ENCODE measurements at regions not wholly inside any gene's neighbourhood (a gene's known extent, or its start where the extent isn't known, plus 50 kb on each side); places are given as distances from the start of the nearest gene placed in this dataset.

DNA sequence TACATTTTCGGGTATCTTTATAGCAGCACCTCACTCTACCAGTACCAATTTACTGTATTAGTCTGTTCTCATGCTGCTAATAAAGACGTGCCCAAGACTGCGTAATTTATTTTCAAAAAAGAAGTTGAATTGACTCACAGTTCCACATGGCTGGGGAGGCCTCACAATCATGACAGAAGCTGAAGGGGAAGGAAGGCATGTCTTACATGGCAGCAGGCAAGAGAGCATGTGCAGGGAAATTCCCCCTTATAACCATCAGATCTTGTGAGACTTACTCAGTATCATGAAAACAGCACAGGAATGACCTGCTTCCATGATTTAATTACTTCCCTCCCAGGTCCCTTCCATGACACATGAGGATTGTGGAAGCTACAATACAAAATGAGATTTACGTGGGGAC lies 602.6 kb upstream of the DAB2 start:
- no peak for DNase-seq

DNA sequence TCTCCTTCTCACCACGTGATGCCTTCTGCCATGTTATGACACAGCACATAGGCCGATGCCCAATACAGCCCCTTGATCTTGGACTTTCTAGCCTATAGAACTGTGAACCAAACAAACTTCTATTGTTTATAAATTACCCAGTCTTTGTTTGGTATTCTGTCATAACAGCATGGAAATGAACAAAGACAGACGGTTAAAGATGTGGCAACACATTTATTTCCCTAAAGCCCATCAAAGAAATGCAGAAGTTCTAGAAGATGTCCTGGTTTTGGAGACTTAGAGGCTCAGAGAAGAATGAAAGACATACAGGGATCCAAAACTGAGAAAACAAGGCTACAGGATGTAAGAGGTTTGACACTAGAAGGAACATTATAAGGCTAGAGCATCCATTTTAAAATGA lies 600.8 kb upstream of the DAB2 start:
- no peak for DNase-seq

DNA sequence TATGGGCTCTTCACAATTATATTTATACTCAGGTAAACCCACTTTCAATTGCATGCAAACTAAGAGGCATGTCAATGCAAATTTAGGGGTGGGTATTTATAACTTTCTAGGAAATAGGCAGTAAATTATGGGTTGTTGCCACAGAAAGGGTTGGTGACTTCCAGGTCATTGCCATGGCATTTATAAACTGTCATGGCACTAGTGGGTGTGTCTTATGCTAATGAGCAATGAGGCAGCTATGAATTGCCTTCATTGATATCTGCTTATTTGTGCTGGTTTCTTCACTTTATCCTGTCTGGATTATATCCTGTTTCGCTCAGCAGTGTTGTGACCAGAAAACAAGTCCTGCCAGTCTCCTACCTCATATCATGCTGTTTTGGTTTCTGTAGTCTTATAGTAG lies 597.3 kb upstream of the DAB2 start:
- no peak for DNase-seq

DNA sequence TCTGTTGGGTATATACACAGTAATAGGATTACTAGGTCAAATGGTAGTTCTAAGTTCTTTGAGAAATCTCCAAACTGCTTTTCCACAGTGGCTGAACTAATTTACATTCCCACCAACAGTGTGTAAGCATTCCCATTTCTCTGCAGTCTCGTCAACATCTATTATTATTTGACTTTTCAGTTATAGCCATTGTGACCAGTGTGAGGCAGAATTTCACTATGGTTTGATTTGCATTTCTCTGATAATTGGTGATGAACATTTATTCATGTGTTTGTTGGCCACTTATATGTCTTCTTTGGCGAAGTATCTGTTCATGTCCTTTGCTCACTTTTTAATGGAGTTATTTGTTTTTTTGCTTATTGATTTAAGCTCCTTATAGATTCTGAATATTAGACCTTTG lies 596.2 kb upstream of the DAB2 start:
- no peak for DNase-seq

DNA sequence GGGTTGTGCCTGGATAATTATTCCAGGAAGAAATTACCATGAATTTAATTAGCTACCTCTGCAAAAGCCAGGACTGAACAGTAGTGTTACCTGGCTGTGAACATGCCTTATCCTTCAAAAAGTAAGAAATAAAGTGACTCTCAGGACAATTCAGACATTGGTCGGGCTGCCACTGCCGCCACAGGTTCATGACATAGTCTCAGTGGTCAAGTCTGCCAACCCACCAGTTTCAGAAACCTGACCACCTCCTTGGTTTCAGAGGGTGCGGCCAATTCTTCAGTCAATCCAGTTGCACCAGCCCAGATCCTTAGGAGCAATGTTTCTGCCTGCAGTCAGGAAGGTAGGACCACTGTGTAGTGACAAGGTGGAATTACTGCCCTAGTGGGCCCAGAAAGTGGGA lies 593.1 kb upstream of the DAB2 start:
- DNase-seq, result no peak

DNA sequence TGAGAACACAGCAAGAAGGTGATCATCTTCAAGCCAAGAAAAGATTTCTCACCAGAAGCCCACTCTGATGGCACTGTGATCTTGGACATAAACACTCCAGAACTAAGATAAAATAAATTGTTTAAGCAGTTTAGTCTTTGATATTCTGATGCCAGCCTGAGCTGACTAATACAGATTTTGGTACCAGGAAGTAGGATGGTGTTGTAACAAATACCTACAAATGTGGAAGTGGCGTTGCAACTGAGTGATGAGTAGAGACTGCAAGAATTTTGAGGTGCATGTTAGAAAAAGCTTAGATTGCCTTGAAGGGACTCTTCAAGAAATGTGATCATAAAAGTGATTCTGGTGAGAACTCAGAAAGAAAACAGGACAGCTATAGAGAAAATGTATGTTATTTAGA lies 592.4 kb upstream of the DAB2 start:
- DNase-seq, result no peak

DNA sequence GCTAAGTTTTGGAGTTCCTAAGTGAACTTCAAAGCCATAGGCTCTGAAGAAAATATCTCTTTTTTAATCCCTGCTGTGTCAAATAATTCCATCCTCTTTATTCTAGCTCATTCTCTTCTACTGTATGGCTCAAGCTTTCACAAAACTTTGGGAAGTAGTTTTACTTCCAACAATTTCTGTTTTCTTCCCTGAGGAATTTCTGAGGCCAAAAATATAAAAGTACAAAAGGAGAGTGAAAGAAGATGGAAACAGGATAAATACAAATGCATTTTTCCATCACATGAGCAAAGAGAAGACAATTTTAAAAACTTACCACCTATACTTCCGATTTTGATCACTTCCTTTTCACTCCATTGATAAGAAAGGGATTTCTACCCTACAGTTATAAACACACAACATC lies 585.7 kb upstream of the DAB2 start:
- DNase-seq, result no peak

DNA sequence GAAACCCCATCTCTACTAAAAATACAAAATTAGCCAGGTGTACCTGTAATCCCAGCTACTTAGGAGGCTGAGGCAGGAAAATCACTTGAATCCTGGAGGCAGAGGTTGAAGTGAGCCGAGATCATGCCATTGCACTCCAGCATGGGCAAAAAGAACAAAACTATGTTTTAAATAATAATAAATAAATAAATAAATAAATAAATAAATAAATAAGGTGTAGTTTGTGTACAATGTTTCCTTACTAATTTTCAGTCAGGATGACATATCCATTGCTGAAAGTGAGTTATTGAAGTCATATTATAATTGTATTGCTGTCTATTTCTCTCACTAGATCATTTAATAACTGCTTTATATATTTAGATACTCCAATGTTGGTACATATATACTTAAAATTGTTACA lies 581.5 kb upstream of the DAB2 start:
- DNase-seq, result no peak

DNA sequence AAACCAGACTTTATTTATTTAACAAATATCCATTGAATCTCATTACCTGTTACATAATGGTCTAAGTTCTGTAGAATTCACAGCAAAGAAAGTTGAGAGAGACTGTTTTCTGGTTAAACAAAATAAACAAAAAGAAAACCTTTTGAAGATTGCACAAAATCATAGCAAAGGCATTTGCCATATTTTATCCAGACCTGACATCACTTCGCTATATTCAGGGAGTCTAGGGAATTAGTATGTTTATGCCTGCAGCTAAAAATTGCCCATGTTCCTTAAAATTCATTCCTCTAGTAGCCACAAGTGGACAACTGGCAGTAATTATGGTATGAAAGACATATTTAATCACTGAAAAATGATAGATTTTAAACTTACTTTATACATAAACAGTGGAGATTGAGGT lies 577.0 kb upstream of the DAB2 start:
- DNase-seq, result no peak

DNA sequence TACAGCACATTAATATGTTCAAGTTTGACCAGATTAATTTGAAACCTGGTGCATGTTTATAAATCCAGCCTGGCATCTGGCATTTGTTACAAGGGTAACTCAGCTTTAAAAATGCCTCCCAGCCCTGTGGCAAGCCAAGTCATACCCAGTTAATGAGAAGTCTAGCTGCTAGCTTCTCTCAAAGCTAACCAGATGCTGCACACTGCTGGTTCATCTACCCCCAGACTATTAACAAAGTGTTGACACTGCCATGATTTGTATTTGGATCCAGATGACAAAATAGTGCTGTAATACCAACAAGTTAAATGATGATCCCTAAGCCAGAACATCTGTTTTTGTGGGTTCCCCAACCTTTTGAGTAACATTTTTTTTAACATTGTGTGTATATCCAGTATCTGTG lies 573.7 kb upstream of the DAB2 start:
- no peak for DNase-seq

DNA sequence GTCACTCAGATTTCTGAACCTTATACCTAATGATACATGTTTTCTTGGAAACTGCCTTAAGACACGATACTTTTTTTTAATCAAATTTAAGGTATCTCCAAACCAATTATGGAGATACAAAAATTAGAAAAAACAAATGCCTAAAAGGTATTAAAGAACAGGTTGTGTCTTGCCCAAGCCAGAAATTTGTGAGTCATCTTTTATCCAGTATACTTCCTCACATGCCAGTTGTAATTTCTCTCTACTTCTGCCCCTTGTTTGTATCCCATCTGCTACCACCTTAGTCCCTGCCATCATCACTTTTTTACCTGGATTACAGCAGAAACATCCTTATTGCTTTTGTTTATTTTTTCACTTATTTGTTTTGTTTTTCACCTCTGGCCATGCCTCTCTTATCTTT lies 571.2 kb upstream of the DAB2 start:
- DNase-seq, result no peak

DNA sequence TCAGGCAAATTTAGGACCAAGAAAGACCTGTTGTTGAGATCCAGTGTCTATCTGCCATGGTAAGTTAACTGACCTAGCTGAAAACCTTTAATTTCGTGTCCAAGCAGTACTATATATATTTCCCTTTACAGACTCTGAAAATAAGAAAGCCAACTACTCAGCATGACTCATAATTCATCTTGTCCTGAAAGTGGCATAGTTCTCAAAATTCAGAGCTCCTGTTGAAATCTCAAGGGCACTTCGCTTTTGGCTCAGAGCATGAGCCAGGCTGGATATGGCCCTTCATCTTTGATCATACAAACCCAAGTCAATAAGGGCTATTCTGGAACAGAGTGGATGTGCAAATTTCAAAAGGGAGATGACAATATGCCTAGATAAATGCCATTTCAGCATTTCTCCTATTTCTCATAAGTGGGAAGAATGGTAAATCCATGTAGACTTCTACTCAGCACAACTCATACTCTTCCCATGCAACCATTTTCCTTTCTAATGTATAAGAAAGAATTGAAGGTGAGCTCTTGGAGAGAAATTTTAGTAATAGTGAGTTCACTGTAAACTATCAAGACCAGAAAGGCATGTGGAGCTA lies 567.9 kb upstream of the DAB2 start:
- DNase-seq, result no peak

DNA sequence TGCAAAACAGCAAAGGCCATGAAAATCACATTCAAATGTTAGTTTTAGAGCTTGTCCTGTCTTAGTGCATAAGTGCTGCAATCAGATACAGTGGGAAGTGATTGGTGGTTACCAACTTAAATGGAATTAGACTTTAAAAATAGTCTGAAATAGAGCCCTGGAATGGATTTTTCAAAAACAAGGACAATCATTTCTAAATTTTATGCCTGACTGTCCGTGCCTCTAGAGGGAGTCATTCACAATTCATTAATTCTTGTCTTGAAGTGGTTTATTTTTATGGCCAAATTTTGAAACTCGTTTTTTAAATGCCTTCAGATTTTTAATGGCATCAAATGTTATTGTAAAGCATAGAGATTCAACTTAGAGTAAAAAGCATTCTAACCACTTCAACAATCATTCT lies 561.8 kb upstream of the DAB2 start:
- no peak for DNase-seq

DNA sequence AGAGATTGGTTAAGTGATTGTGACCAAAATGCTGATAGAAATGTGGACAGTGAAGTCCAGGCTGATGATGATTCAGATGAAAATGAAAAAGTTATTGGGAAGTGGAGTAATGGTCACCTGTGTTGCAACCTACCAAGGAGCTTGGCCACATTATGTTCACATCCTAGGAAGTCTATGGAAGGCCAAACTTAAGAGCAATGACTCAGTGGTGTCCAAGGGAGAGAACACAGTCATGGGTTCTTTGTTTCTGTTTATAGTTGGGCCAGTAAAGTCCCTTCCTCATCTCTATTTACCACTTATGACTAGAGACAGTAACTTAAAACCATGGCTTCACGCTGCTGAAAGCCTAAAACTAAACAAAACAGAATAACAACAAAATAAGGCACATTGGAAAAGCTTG lies 555.3 kb upstream of the DAB2 start:
- no peak for DNase-seq

DNA sequence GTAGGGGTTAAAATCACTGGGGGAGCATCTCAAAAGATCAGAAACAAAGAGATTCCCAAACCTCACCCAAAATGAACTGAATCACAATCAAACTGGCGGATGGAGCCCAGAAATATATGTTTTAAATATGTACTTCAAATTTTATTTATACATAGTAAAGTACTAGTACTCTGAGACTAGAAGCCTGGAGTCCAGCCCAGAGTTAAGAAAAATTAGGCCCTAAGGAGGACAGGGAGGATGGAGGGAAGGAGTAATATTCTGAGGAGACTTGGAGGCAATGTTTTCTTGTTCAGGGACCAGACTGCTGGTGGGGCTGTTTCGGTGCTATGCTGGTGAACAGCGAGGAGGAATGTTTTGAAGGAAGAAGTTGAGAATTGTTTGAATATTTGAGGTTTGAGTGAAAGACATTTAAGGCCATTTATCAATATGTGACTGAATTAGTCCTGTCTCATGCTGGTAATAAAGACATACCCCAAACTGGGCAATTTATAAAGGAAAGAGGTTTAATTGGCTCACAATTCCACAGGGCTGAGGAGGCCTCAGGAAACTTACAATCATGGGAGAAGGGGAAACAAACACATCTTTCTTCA lies 552.4 kb upstream of the DAB2 start:
- no peak for DNase-seq

DNA sequence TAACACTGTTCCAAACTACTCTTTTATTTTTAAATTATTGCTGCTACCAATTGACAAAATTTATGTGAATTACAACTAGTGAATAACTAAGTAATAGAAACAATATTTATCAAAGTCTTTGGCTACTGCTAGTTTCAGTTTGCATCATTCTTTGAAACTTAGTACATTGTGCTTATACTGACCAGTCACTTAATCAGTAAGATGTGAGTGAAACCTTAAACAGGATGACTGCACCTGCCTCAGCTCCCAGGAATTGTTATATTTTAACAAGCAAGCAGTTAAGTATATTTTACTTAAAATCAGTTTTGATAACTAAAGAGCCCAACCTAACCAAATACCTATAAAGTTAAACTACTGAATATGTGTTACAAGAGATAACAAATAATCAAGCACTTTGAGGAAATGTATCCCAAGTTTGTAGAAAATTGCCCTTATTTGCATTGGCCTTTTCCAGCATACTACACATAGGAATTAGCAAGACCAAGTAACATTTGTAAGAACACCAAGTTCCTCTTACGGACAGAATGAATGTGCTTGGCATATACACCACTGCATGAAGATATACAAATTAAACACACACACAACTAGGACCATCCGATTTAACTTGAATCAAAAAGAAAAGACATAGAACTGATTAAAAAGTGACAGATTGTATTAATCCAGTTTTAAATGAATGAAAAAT lies 545.5 kb upstream of the DAB2 start:
- no peak for DNase-seq

DNA sequence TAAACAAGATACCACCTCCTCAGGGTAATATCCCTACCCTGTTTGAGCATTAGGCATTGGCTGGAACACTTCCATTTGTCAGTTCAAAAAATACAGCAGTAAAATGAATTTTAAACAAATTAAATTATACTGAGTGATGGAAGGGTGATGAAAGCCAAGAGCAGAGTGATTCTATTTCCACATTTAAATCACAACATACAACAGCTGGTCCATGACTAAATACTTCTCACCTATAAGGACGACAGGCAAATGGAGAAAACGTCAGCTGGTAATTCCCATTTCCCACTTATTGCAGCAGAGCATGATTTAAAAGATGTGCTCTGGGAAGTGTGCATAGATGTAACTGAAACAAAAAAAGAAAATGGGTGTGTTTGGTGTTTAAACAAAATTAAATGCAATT lies 543.6 kb upstream of the DAB2 start:
- no peak for DNase-seq

DNA sequence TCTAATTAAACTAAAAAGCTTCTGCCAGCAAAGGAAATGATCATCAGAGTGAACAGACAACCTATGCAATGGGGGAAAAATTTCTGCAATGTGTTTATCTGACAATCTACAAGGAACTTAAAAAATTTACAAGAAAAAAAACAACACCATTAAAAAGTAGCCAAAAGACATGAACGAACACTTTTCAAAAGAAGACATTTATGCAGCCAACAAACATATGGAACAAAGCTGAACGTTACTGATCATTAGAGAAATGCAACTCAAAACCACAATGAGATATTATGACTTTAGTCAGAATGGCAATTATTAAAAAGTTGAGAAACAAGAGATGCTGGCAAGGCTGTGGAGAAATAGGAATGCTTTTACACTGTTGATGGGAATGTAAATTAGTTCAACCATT lies 530.4 kb upstream of the DAB2 start:
- DNase-seq, result no peak

DNA sequence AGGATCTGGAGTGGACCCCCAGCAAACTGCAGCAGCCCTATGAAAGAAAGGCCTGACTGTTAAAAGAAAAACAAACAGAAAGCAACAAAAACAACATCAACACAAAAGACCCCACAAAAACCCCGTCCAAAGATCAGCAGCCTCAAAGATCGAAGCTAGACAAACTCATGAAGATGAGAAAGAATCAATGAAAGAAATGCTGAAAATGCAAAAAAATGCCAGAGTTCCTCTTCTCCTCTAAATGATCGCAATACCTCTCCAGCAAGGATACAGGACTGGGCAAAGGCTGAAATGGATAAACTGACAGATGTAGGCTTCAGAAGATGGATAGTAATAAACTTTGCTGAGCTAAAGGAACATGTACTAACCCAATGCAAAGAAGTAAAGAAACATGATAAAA lies 526.3 kb upstream of the DAB2 start:
- DNase-seq, result no peak

DNA sequence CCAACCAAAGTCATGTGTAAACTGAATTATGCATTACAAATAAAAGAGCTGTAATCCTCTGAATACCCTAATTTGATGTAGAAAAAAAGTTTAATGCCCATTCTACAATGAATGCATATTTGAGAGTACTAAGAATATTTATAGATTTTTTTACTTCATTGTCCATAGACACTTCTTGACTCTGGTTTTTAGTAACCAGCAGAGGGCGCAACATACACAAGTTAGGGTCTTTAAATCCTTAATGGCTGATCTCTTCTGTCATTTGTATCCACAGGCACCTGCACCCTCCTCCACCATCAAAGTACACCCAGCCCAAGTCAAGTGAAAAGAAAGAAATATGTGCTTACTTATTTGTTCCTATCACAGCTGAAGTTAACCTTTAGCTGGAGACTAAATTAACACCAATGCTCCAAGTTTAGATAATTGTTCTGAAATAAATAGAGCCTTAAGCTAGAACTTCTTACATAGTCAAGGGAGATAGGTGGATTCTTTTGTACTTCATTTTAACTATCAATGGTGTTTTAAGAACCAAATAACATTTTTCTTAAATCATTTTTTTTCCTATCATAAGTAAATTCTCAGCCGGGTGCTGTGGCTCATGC lies 524.2 kb upstream of the DAB2 start:
- peak; percentile 46 for DNase-seq

DNA sequence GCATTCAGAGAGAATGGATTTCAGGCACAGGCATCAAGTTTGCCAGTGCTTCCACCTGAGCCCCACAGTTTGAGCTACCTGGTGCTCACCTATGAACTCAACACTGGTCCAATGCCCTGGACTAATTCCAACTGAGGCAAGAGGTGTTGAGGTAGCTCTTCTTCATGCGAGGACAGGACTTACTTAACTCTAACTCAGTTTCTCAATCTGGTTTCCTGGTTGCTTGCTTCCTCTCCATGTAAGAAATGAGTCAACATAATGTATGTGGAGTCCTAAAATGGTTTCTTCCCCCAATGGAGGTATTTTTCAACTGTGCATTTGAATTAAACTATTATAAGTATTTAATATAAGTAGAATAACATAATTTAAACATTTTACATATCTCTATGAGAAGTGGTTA lies 523.6 kb upstream of the DAB2 start:
- no peak for DNase-seq

DNA sequence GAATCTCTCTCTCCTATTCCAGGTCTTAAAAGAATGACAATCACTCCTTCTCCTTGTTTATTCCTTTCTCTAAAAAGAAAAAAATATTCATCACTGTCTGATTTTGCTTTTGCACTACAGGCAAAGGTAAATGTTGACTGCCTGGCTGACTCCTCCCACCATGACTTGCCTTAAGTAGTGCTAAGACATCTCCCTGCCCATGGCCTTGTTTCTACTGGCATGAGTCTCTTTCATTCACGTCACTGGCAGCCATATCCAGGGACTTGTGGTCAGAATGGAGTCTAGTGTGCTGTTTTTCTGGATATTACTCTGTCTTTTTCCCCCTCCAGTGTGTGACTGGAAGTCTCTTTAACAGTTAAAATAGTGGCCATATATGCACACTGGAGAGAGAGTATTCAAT lies 522.9 kb upstream of the DAB2 start:
- DNase-seq, result no peak

DNA sequence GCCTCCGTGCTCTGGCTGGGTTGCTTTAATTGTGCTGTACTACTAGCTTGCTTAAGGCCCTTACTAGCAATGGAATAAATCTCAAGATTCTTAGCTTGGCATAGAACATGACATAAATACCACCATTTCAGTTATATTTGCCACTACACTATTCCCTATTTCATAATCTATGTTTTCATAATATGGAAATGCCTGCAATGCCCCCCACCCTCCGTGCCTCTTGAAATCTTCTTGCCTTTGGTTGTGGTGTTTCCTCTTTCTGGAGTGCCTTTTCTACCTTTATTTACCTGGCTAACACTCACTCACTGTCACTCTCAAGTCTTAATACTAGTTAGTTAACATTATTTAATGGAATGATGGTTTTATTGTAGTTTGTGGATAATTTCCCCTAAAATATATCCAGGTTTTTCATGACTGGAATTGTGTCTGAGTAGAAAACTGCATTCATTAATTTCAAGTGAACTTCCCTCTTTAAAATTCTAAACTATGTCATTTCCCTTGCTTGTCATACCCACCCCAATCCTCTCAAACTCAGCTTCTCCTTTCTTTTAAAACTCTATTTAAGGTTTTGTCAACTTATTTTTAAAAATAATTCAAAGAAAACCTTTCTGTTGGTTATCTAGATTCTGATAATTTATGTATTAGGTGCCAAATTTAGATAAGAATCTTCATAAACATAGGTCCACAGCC lies 521.7 kb upstream of the DAB2 start:
- no peak for DNase-seq

DNA sequence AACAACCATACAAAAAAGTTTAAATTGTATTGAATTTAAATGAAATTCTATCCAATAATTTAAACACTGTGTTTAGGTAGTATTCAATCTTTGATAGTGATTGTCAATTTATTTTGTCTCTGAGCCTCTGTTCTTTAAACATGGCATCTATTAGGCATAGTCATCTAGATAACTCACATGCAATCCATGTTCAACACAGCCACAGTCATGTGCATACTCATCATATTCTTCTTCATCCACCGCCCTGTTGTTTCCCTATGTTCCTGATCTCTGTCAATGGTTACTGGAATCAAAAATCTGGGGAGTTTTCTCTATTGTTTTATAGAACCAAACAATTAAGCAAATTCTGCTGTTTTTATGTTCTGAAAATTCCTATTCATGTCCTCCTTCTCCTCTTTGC lies 521.1 kb upstream of the DAB2 start:
- no peak for DNase-seq
